ENCODE measurements at regions not wholly inside any gene's neighbourhood (a gene's known extent, or its start where the extent isn't known, plus 50 kb on each side); places are given as distances from the start of the nearest gene placed in this dataset.

DNA sequence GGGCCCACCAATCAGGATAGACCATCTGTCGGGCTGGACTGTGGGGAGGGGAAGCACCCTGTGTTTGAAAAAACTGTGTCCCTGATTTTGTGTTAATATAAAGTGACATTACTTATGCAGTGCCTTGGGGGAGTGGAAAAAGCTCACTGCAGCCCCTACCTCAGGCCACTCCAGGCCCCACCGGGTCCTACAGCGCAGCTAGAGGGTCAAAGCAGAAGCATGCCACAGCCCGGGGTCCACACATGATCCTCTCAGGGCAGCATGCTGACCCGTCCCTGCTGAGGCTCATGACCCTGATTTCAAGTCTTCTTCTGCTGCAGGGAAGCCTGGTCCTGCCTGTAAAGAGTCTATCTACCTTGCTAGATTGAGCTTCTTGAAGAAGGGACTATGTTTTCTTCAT, 133.0 kb upstream of the PLCB4 start:
- no peaks in the 10 kb centered on the region for H3K4me1 Mint-ChIP-seq

DNA sequence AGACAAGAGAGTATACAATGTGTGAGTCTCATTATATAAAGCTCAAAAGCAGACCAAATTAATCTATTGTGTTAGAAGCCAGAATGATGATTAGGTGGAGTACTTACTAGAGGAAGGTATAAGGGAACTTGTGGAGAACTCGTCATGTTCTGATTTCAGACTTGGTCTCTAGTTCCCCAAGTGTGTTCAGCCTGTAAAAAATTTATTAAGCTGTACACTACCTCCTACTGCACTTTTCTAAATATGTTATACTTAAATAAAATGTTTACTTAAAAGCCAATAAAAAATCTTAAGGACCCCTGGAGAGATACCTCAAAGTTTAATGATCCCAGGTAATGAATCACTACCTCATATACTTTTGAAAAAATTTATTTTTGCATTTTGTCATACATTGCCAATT, 130.4 kb upstream of the PLCB4 start:
- peaks cover 0 to 7% (median 0%) of the 10 kb centered on the region in 6 donors for H3K9me3 Mint-ChIP-seq
- no peak for DNase-seq
- H3K27me3 Mint-ChIP-seq (ENCODE audit: low read depth in 3 of 3) = peaks cover 0 to 3% (median 0%) of the 10 kb centered on the region in 3 donors
- H3K4me1 Mint-ChIP-seq = no peaks in the 10 kb centered on the region
- no peaks in the 10 kb centered on the region for H3K36me3 Mint-ChIP-seq
- H3K4me3 Mint-ChIP-seq = no peak overlapping the region
- H3K27ac Mint-ChIP-seq = no peak overlapping the region

More for the DNA sequence above, 133.0 kb upstream of the PLCB4 start:
- Mint-ChIP-seq H3K36me3 (no peaks in the 10 kb centered on the region), H3K27me3 (ENCODE audit: low read depth in 3 of 3) (peaks cover 0 to 3% (median 0%) of the 10 kb centered on the region in 3 donors), H3K27ac (no peak overlapping the region), H3K4me3 (no peak overlapping the region), H3K9me3 (peaks cover 0 to 8% (median under 1%) of the 10 kb centered on the region in 6 donors)
- DNase-seq = no peak

DNA sequence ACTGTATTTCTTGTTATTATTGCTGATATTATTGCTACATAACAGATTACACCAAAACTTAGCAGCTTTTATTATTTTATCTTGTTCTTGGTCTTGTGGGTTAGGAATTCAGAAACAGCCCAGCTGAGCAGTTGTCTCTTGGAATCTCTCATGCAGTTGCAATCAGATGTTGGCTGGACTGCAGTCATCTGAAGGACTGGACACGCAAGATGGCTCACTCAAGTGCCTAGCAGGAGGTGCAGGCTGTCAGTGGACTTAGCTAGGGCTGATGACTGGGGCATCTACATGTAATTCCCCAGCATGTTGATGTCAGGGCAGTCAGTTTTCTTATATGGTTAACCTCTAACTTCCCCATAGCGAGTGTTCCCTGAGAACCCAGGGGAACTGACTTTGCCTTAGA, 128.6 kb upstream of the PLCB4 start:
- H3K27ac Mint-ChIP-seq = no peak overlapping the region
- H3K27me3 Mint-ChIP-seq (ENCODE audit: low read depth in 3 of 3) = peaks cover 0 to 2% (median 0%) of the 10 kb centered on the region in 3 donors
- H3K36me3 Mint-ChIP-seq = no peaks in the 10 kb centered on the region
- H3K9me3 Mint-ChIP-seq = peaks cover 0 to 7% (median 0%) of the 10 kb centered on the region in 6 donors
- no peak for DNase-seq
- no peaks in the 10 kb centered on the region for H3K4me1 Mint-ChIP-seq
- no peak overlapping the region for H3K4me3 Mint-ChIP-seq

DNA sequence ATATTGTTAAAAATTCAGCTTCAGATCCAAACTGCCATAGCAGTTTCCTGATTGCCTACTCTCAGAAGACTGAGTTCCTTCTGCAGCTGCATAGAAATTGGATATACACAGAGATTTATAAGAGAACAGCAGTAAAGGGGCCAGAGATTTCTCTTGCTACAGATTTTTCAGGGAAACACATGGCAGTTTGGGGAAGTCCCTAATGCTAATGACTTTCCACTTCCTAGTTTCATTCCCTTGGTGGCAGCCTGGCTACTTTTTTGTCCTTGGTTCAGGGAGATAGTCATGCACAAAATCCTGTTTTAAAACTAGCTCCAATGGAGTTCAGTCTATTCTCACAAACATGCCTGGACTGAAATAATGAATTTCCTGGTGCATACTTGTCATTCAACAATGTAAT, 125.3 kb upstream of the PLCB4 start:
- Mint-ChIP-seq H3K9me3 (peaks cover 0 to 10% (median 0%) of the 10 kb centered on the region in 6 donors), H3K36me3 (no peaks in the 10 kb centered on the region), H3K27me3 (ENCODE audit: low read depth in 3 of 3) (peaks cover 0 to 3% (median 0%) of the 10 kb centered on the region in 3 donors), H3K27ac (no peak overlapping the region), H3K4me1 (no peaks in the 10 kb centered on the region), H3K4me3 (no peak overlapping the region)
- no peak for DNase-seq

DNA sequence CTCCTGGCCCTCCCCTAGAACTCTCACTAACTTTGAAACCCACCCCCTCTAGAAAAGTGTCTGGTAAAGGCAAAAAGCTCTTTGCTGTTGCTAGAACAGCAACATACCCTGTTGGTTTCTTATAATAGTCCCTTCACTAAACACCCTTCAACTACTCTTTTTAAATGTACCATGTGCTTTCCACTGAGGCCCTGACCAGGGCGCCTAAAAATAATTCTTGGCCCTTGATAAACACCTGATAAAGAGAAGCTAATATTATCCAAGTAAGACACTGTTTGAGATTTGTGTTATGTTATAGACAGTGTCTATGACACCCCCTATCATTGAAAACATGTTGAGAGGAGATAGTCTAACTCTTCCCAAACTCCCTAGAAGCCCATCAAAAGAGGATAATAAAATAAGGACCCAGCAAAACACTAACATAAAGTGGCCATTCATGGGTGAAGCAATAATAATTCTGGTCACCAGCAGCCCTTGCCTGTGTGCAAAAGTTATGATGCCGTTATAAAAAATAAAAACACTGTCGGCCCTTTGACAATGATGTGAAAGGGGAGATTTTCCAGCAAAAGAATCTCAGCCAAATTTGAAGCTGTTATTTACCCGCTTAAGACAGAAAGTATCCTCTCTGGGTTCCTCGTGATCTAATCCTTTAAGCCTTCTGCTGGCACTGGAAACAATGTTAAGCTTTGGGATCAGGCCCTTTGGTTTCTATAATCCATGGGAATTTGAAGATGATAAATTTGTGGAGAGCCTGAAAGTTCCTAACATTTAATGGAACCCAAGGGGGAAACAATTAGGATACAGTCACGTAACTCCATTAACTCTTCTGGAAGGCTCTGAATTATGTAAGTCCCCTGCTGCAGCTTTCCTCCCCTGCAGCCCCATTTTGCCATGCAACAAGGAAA, 122.6 kb upstream of the PLCB4 start:
- H3K27me3 Mint-ChIP-seq (ENCODE audit: low read depth in 3 of 3) = peaks cover 0 to 5% (median 0%) of the 10 kb centered on the region in 3 donors
- H3K9me3 Mint-ChIP-seq = peaks cover 0 to 6% (median 0%) of the 10 kb centered on the region in 6 donors
- DNase-seq = no peak
- no peak overlapping the region for H3K27ac Mint-ChIP-seq
- H3K4me1 Mint-ChIP-seq = no peaks in the 10 kb centered on the region
- H3K36me3 Mint-ChIP-seq = no peaks in the 10 kb centered on the region
- no peak overlapping the region for H3K4me3 Mint-ChIP-seq

DNA sequence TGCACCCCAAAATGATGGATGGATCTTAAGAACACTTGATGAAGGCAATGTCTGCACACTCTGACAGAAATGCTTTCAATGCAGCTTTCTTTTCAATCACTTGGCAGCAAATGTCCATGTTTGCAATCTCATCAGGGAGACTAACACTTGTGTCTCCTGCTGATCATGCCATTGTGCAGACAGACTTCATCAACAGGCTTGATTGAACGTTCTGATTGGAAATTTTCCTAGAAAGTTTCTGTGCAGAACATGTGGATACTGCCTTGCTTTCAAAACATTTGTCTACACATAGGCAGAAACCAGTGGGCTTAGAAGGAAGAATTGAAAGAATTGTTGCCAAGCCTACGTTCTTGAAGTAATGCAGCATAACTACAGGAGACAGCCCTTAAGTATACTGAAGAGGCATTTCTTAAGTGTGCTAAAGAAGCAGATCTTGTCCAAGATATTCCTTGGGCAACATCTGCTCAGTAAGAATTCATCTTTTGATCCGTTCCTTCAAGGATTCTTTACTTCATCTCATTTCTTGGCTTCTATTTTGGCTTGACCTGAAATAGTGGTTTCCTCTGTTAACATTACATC, 120.4 kb upstream of the PLCB4 start:
- no peak for DNase-seq
- H3K4me3 Mint-ChIP-seq = no peak overlapping the region
- no peak overlapping the region for H3K27ac Mint-ChIP-seq
- no peaks in the 10 kb centered on the region for H3K4me1 Mint-ChIP-seq
- H3K36me3 Mint-ChIP-seq = no peaks in the 10 kb centered on the region
- H3K9me3 Mint-ChIP-seq = peaks cover 0 to 3% (median 0%) of the 10 kb centered on the region in 6 donors
- peaks cover 0 to 5% (median 0%) of the 10 kb centered on the region in 3 donors for H3K27me3 Mint-ChIP-seq (ENCODE audit: low read depth in 3 of 3)

DNA sequence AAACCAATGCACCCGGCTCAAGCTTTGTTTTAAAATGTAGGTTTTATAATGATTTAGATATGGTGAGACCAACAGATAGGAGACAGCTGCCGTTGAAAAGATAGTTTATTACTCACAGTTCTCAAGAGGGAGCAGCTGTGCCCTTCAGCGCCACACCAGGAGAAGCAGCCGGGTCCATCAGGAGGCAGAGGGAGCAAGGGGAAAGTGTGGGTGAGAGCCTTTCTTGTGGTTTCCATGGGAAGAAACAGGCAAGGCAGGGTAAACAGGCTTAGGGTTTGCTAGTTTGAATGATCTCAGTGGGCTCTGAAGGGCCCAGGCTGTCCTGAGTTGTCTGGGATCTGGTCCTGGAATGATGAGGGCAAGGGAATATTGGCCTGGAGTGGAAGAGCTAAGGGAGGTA, 117.7 kb upstream of the PLCB4 start:
- H3K4me1 Mint-ChIP-seq = no peaks in the 10 kb centered on the region
- peaks cover 0 to 3% (median 0%) of the 10 kb centered on the region in 6 donors for H3K9me3 Mint-ChIP-seq
- H3K27ac Mint-ChIP-seq = no peak overlapping the region
- H3K27me3 Mint-ChIP-seq (ENCODE audit: low read depth in 3 of 3) = peaks cover 0 to 5% (median 3%) of the 10 kb centered on the region in 3 donors
- no peak overlapping the region for H3K4me3 Mint-ChIP-seq
- H3K36me3 Mint-ChIP-seq = no peaks in the 10 kb centered on the region
- no peak for DNase-seq

DNA sequence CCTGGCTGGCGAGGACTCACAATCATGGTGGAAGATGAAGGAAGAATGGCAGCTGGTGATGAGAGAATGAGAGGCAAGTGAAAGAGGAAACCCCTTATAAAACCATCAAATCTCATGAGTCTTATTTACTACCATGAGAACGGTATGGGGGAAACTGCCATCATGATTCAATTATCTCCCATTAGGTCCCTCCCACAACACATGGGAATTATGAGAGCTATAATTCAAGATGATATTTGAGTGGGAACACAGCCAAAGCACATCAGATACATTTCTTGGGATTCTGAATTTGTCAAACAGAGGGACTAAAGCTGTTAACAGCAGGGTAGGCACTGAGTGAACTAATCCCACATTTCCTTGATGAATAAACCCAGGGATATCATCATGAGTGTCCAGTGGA, 116.2 kb upstream of the PLCB4 start:
- no peaks in the 10 kb centered on the region for H3K36me3 Mint-ChIP-seq
- no peaks in the 10 kb centered on the region for H3K4me1 Mint-ChIP-seq
- H3K27ac Mint-ChIP-seq = no peak overlapping the region
- no peak overlapping the region for H3K4me3 Mint-ChIP-seq
- H3K9me3 Mint-ChIP-seq = no peaks in the 10 kb centered on the region
- H3K27me3 Mint-ChIP-seq (ENCODE audit: low read depth in 3 of 3) = peaks cover 0 to 3% (median 2%) of the 10 kb centered on the region in 3 donors
- no peak for DNase-seq

DNA sequence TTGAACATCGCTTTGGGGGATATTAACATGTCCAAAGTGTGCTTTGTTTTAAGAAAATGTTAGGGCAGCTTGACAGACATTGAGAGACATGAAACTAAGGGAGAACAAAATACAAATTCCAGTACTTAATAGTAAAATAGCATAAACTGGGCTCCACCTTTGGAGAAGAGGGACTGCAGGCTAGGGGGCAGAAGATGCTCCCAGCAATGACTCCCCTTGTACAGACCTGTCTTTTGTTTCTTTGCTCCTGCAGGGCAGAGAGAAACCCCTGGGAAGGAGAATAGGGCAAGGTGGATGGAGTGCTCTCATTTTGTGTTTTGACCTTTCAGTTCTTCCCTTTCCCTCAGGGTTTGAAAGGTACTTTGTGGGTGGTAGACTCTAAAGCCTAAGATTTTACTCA, 115.6 kb upstream of the PLCB4 start:
- no peak overlapping the region for H3K27ac Mint-ChIP-seq

DNA sequence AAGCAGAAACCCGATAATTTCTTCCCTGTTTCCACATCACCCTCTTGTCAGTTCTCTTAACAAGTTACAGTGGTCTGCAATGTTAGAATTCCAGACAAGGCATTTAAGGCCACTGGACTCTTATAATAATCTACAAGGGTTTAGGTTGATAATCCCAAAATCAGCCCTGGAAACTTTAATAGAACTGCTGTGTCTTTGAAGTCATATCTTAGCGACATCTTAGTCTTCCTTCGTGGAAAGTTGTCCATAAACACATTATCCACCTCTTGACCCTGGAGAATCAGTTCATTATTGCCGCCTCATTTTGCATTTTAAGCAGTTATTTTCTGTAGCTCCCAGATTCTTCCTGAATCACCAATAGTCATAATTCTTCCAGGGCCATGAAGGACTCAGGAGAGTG, 108.6 kb upstream of the PLCB4 start:
- H3K9me3 Mint-ChIP-seq = peaks cover 0 to 11% (median 2%) of the 10 kb centered on the region in 6 donors
- H3K27ac Mint-ChIP-seq = no peak overlapping the region
- H3K36me3 Mint-ChIP-seq = peaks cover 2 to 5% (median 3%) of the 10 kb centered on the region in 3 donors
- peaks cover 0 to 5% of the 10 kb centered on the region in 2 donors for H3K4me1 Mint-ChIP-seq
- H3K27me3 Mint-ChIP-seq (ENCODE audit: low read depth in 3 of 3) = peaks cover 0 to 2% (median 0%) of the 10 kb centered on the region in 3 donors
- DNase-seq = no peak
- H3K4me3 Mint-ChIP-seq = no peak overlapping the region

More for the DNA sequence above, 115.6 kb upstream of the PLCB4 start:
- peaks cover 0 to 3% (median 2%) of the 10 kb centered on the region in 3 donors for H3K27me3 Mint-ChIP-seq (ENCODE audit: low read depth in 3 of 3)
- no peak for DNase-seq
- no peaks in the 10 kb centered on the region for H3K9me3 Mint-ChIP-seq
- no peak overlapping the region for H3K4me3 Mint-ChIP-seq
- no peaks in the 10 kb centered on the region for H3K4me1 Mint-ChIP-seq
- H3K36me3 Mint-ChIP-seq = no peaks in the 10 kb centered on the region

DNA sequence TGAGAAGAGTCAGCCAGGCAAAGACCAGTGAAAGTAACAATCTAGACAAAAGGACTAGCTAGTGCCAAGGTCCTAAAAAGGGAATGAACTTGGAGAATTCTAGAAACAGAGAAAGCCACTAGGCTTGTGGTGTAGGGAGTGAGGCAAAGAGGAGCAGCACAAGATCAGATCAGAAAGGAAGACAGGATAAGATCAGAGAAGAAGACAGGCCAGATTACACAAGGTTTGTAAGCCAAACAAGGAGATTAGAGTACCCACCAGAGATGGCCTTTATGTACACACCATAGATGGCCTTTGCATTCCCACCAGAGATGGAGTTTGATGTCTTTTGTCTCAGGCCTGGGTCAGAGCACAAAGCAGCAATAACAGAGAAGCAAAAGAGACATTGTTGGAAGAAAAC, 105.6 kb upstream of the PLCB4 start:
- no peak overlapping the region for H3K27ac Mint-ChIP-seq
- H3K27me3 Mint-ChIP-seq (ENCODE audit: low read depth in 3 of 3) = peaks cover 0 to 2% (median 0%) of the 10 kb centered on the region in 3 donors
- peaks cover 2 to 5% (median 3%) of the 10 kb centered on the region in 3 donors for H3K36me3 Mint-ChIP-seq
- H3K4me3 Mint-ChIP-seq = no peak overlapping the region
- H3K4me1 Mint-ChIP-seq = peaks cover 0 to 5% of the 10 kb centered on the region in 2 donors
- DNase-seq = no peak
- H3K9me3 Mint-ChIP-seq = peaks cover 0 to 11% (median 3%) of the 10 kb centered on the region in 6 donors

DNA sequence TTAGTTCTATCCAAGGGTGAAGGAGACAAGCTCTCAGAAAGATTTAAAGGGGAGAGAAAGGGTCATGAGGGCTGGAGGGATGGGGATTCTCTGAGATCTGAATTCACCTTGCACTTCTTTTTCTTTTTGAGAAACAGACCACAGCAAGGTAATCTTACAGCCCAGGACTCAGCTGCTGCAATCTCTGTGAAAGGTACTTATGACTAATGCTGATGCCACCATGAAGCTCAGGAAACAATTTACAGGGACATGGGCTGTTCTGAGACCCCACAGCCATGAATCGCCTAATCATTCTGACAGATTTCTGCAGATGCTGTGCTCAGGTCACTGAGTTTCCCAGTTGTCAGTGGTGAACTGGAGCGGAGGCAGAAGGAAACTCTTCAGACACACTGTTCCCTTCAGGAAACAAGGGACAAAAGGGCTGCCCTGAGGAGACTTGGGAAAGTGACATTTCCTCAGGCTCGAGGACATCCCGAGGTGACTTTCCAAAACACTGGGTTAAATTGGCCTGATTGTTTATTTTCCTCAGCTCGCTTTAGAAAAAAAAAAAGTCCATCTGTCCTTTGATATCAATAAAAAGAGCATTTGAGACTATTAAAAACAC, 103.8 kb upstream of the PLCB4 start:
- H3K27me3 Mint-ChIP-seq (ENCODE audit: low read depth in 3 of 3) = peaks cover 0 to 2% (median 2%) of the 10 kb centered on the region in 3 donors

DNA sequence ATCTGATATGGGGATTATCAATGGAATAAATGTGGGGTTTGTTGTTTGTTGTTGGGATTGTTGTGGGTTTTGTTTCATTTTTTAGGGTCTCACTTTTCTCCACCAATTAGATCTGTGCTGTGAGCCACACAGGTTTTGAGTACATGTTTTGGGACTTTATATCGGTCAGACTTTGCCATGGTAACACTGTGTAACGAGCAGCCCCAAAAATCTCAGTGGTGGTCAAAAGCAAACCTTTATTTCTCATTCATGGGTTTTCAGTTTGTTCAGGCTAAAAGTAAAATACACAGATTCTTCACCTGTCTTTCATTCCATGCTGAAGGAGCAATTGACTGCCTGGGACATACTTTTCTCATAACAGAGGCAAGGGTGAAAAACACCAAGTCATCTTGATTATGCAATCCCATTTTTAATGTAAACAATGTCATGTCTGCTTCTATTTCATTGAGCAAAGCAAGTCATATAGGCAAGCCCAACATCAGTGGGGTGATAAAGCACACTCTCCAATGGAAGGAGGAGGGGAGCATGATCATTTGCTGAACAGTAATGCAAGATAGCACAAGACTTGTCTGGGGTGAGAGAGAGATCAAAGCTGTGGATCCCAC, 101.1 kb upstream of the PLCB4 start:
- H3K4me3 Mint-ChIP-seq = no peak overlapping the region
- no peak overlapping the region for H3K27ac Mint-ChIP-seq
- peaks cover 2 to 5% (median 3%) of the 10 kb centered on the region in 3 donors for H3K36me3 Mint-ChIP-seq
- H3K9me3 Mint-ChIP-seq = peaks cover 0 to 11% (median 4%) of the 10 kb centered on the region in 6 donors
- DNase-seq = no peak
- H3K4me1 Mint-ChIP-seq = peaks cover 0 to 5% of the 10 kb centered on the region in 2 donors
- H3K27me3 Mint-ChIP-seq (ENCODE audit: low read depth in 3 of 3) = peaks cover 0 to 2% (median 0%) of the 10 kb centered on the region in 3 donors

More for the DNA sequence above, 103.8 kb upstream of the PLCB4 start:
- Mint-ChIP-seq H3K4me1 (peaks cover 0 to 5% of the 10 kb centered on the region in 2 donors), H3K4me3 (no peak overlapping the region), H3K27ac (no peak overlapping the region), H3K36me3 (peaks cover 2 to 5% (median 3%) of the 10 kb centered on the region in 3 donors), H3K9me3 (peaks cover 0 to 11% (median 4%) of the 10 kb centered on the region in 6 donors)
- no peak for DNase-seq

Measured in immature natural killer cell (primary cell).